DND-41 (cell line): ENCODE measurements at regions not wholly inside any gene's neighbourhood (a gene's known extent, or its start where the extent isn't known, plus 50 kb on each side); places are given as distances from the start of the nearest gene placed in this dataset.

Experiments used
- ATAC-seq: fragments of 200-7000 bp; cut with Tn5 transposase; 3 replicates; pipeline ENCODE4 v1.9.1; 2021; ENCODE audit warnings: low read depth; ENCODE audit not compliant: insufficient read depth
- DNase-seq: peaks from one replicate; pipeline ENCODE4 v3.0.0-alpha.2; 2020
- H2AFZ ChIP-seq: 2 replicates; pipeline ENCODE4 v1.6.0; 2012; ENCODE audit warnings: low read depth, low read length
- H3K27ac ChIP-seq: 2 replicates; pipeline ENCODE4 v1.5.1; 2012; ENCODE audit warnings: low read length, inconsistent platforms
- H3K27me3 ChIP-seq: fragments of 200-600 bp; sonication (generic); 2 replicates; pipeline ENCODE4 v1.6.0; 2012; ENCODE audit warnings: low read length, mild to moderate bottlenecking, inconsistent platforms; ENCODE audit not compliant: insufficient read depth, poor library complexity
- H3K36me3 ChIP-seq: 2 replicates; pipeline ENCODE4 v1.5.1; 2012; ENCODE audit warnings: low read length, inconsistent platforms; ENCODE audit not compliant: insufficient read depth
- H3K4me1 ChIP-seq: 2 replicates; pipeline ENCODE4 v1.5.1; 2012; ENCODE audit warnings: mild to moderate bottlenecking, low read length; ENCODE audit not compliant: insufficient read depth
- H3K4me2 ChIP-seq: 2 replicates; pipeline ENCODE4 v1.6.0; 2012; ENCODE audit warnings: mild to moderate bottlenecking, moderate library complexity, low read length, inconsistent platforms; ENCODE audit not compliant: insufficient read depth
- H3K4me3 ChIP-seq, 2 experiments: fragments of 200-600 bp in 1 of 2; shearing (Covaris generic) in 1 of 2; 2 replicates each; pipeline ENCODE4 v1.5.1; 2012 to 2016; ENCODE audit warnings: inconsistent platforms in 2 of 2, low read length in 2 of 2, mild to moderate bottlenecking in 2 of 2, low read depth in 1 of 2, moderate library complexity in 1 of 2
- H3K79me2 ChIP-seq: 2 replicates; pipeline ENCODE4 v1.6.0; 2012; ENCODE audit warnings: low read length, inconsistent platforms; ENCODE audit not compliant: insufficient read depth
- H3K9ac ChIP-seq: 2 replicates; pipeline ENCODE4 v1.6.0; 2012; ENCODE audit warnings: low read depth, mild to moderate bottlenecking, inconsistent platforms, low read length, moderate library complexity
- H3K9me3 ChIP-seq: 2 replicates; pipeline ENCODE4 v1.5.1; 2012; ENCODE audit warnings: low read length, moderate library complexity, mild to moderate bottlenecking, inconsistent platforms; ENCODE audit not compliant: insufficient read depth, severe bottlenecking
- H4K20me1 ChIP-seq: 2 replicates; pipeline ENCODE4 v1.6.0; 2012; ENCODE audit warnings: low read length; ENCODE audit not compliant: insufficient read depth
- EZH2 ChIP-seq: IDR thresholded peaks from 3 replicates; pipeline ENCODE4 v1.6.1; 2012; ENCODE audit warnings: borderline replicate concordance, low read depth, mild to moderate bottlenecking, moderate library complexity, low read length, inconsistent platforms; ENCODE audit not compliant: severe bottlenecking
- TF ChIP-seq, protein P1 (sequence below): IDR thresholded peaks from 2 replicates; pipeline ENCODE4 v1.5.1; 2012; ENCODE audit warnings: borderline replicate concordance, low read length, moderate library complexity, mild to moderate bottlenecking; ENCODE audit not compliant: poor library complexity, severe bottlenecking; ENCODE audit errors: extremely low read depth

- Histone ChIP-seq H4K20me1 (no peaks in the 10 kb centered on the region), H3K27me3 (no peaks in the 10 kb centered on the region), H3K9me3 (no peaks in the 10 kb centered on the region), H3K9ac (no peak overlapping the region), H3K4me1 (no peaks in the 10 kb centered on the region), H3K36me3 (no peaks in the 10 kb centered on the region), H3K4me2 (no peak overlapping the region), H3K27ac (no peak overlapping the region), H2AFZ (no peak overlapping the region), H3K4me3 (no peak overlapping the region), H3K79me2 (no peaks in the 10 kb centered on the region)
- TF ChIP-seq EZH2: no peak
- TF ChIP-seq, protein P1, sequence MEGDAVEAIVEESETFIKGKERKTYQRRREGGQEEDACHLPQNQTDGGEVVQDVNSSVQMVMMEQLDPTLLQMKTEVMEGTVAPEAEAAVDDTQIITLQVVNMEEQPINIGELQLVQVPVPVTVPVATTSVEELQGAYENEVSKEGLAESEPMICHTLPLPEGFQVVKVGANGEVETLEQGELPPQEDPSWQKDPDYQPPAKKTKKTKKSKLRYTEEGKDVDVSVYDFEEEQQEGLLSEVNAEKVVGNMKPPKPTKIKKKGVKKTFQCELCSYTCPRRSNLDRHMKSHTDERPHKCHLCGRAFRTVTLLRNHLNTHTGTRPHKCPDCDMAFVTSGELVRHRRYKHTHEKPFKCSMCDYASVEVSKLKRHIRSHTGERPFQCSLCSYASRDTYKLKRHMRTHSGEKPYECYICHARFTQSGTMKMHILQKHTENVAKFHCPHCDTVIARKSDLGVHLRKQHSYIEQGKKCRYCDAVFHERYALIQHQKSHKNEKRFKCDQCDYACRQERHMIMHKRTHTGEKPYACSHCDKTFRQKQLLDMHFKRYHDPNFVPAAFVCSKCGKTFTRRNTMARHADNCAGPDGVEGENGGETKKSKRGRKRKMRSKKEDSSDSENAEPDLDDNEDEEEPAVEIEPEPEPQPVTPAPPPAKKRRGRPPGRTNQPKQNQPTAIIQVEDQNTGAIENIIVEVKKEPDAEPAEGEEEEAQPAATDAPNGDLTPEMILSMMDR: no peak
- ATAC-seq (no peak), DNase-seq (no peak)
These were observed 92.5 kb upstream of the SLC35B3 start for GRCh38 chr6:8527818-8528217.

- no peak for TF ChIP-seq EZH2
- TF ChIP-seq, protein P1: no peak
- no peak overlapping the region for H2AFZ ChIP-seq
- DNase-seq (no peak), ATAC-seq (no peak)
- H3K9me3 ChIP-seq: no peaks in the 10 kb centered on the region
- no peak overlapping the region for H3K4me2 ChIP-seq
- no peak overlapping the region for H3K4me3 ChIP-seq
- no peaks in the 10 kb centered on the region for H3K27me3 ChIP-seq
- no peaks in the 10 kb centered on the region for H3K36me3 ChIP-seq
- H3K9ac ChIP-seq: no peak overlapping the region
- H3K79me2 ChIP-seq: no peaks in the 10 kb centered on the region
- no peaks in the 10 kb centered on the region for H3K4me1 ChIP-seq
- no peak overlapping the region for H3K27ac ChIP-seq
- no peaks in the 10 kb centered on the region for H4K20me1 ChIP-seq
These were observed 91.3 kb upstream of the SLC35B3 start for GRCh38 chr6:8526624-8527023.

- H2AFZ ChIP-seq: no peak overlapping the region
- H3K36me3 ChIP-seq: no peaks in the 10 kb centered on the region
- no peak overlapping the region for H3K4me2 ChIP-seq
- H3K27me3 ChIP-seq: no peaks in the 10 kb centered on the region
- H3K27ac ChIP-seq: no peak overlapping the region
- TF ChIP-seq EZH2: no peak
- TF ChIP-seq, protein P1: no peak
- H3K4me1 ChIP-seq: no peaks in the 10 kb centered on the region
- no peak for DNase-seq
- no peaks in the 10 kb centered on the region for H3K79me2 ChIP-seq
- H3K4me3 ChIP-seq: no peak overlapping the region
- no peak overlapping the region for H3K9ac ChIP-seq
- H3K9me3 ChIP-seq: no peaks in the 10 kb centered on the region
- no peak for ATAC-seq
- no peaks in the 10 kb centered on the region for H4K20me1 ChIP-seq
These were observed 90.0 kb upstream of the SLC35B3 start for GRCh38 chr6:8525370-8525769.

GRCh38 chr6:8513174-8513573 is 77.8 kb upstream of the SLC35B3 start:
- H2AFZ ChIP-seq: no peak overlapping the region
- DNase-seq: no peak
- H3K9ac ChIP-seq: no peak overlapping the region
- no peaks in the 10 kb centered on the region for H3K9me3 ChIP-seq
- H3K27me3 ChIP-seq: no peaks in the 10 kb centered on the region
- no peaks in the 10 kb centered on the region for H3K79me2 ChIP-seq
- no peak overlapping the region for H3K4me2 ChIP-seq
- H3K4me1 ChIP-seq: no peaks in the 10 kb centered on the region
- no peak overlapping the region for H3K4me3 ChIP-seq
- ATAC-seq: no peak
- no peak overlapping the region for H3K27ac ChIP-seq
- no peak for TF ChIP-seq EZH2
- TF ChIP-seq, protein P1: no peak
- no peaks in the 10 kb centered on the region for H3K36me3 ChIP-seq
- H4K20me1 ChIP-seq: no peaks in the 10 kb centered on the region
